Fibroblast of skin of scalp (primary cell): ENCODE measurements at regions not wholly inside any gene's neighbourhood (a gene's known extent, or its start where the extent isn't known, plus 50 kb on each side); places are given as distances from the start of the nearest gene placed in this dataset.
A peak's percentile ranks its signal among the peaks of the same experiment; 100 is the strongest.

Source experiments
- DNase-seq: peaks from one replicate; pipeline ENCODE4 v3.0.0-alpha.2; 2013

DNA sequence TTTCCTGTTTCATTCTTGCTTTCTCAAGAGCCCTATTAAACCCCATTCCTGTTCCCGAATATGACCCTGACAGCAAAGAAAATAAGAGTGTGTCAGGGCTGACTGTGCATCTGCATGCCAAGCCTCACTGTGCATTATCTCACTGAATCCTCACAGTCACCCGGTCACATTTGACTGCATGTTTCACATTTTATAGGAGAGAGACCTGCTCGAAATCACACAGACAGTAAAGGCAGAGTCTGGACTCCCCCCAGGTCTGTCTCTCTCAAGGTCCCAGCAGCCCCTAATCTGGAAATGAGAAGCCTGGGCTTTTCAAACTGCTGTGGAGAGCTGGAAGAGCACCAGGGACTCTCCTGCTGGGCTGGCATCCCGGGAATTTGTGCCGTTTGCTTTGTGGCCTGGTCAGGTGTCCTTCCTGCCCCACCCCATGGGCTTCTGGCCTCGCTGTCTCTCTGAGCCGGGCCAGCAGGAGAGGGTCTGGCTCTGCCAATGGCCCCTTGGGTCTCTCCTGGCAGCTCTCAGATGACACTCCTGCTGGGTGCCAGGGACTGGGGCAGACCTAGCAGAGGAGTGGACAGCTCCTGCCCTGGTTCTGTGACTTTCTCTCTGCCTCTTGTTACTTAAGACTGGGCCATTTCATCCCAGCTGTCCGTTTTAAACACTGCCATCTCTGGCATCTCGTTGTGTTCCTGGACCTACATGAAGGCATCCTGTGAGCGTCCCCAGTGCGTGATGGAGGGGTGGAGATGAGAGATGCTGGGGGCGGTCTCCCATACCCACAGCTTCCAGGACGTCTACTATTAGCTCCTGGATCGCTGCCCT is 173.6 kb downstream of the ARHGAP12 start:
- peak; percentile 70 for DNase-seq

DNA sequence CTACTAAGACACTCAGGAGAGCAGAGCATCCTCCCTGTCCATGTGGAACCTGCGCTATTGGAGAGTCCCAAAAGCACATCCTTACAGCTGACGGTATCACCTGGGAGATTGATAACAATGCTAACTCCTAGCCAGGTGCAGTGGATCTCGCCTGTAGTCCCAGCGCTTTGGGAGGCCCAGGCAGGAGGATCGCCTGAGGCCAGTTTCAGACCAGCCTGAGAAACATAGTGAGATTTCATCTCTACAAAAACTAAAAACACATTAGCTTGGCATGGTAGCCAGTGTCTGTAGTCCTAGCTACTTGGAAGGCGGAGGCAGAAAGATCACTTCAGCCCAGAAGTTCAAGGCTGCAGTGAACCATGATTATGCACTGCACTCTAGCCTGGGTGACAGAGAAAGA is 174.9 kb downstream of the ARHGAP12 start:
- no peak for DNase-seq

DNA sequence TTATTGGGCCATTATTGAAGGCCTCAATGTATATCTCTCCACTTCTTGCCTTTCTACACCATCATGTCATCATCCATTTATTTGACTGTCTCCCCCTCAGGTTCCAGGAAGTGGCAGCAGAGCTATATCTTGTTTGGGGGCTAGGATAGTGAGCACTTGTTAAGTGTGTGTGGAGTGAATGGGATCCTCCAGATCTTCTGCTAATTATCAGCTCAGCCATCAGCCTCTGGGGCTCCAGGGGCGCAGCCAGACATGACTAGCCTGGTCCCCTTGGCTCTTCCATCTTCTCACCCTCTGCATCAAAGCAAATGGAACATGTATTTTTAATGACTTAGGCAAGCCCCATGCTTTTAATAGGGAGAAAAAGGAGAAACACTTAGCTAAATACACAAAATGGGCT is 176.5 kb downstream of the ARHGAP12 start:
- DNase-seq, result no peak

DNA sequence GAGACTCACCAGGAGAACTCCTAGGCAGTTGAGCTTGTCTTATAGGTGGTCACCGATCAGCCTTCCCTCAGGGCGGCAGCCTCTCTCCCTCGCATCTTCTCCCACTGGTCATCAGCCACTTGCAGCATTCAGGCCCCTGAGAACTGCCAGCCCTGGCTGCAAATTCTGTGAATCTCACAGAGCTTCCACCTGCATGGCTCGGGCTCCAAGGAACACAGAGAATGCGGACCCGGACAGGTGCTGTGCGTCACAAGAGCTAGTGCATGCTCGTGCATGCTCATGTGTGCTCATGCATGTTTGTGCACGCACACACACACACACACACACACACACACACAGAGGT is 176.9 kb downstream of the ARHGAP12 start:
- DNase-seq, result no peak

DNA sequence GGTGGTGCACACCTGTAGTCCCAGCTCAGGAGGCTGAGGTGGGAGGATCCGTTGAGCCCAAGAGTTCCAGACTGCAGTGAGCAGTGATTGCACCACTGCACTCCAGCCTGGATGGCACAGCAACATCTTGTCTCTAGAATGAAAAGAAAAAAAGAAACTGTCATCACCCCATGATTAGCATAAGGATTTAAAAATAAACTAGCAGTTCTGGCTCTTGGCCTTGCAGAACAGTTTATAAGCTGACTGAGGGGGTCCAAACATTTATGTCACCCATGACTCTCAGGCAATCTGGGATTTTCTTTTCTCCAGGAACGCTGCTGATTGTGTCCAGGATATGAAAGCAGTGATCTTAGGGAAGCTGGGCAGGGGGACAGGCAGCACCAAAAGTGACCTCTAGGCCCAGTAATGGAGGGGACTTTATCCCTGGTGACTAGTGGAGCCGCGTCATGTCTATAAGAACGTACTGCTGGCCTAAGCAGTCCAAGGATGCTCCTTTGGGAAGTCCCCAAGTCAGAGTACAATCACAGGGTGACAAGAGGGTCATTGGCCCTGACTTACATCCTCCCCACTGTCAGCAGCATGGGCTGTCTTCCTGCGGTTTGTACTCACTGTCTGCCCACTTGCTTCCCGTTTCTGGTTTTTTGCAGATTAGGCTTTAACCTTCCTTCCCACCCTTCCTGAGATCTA is 177.4 kb downstream of the ARHGAP12 start:
- peak; percentile 39 for DNase-seq

DNA sequence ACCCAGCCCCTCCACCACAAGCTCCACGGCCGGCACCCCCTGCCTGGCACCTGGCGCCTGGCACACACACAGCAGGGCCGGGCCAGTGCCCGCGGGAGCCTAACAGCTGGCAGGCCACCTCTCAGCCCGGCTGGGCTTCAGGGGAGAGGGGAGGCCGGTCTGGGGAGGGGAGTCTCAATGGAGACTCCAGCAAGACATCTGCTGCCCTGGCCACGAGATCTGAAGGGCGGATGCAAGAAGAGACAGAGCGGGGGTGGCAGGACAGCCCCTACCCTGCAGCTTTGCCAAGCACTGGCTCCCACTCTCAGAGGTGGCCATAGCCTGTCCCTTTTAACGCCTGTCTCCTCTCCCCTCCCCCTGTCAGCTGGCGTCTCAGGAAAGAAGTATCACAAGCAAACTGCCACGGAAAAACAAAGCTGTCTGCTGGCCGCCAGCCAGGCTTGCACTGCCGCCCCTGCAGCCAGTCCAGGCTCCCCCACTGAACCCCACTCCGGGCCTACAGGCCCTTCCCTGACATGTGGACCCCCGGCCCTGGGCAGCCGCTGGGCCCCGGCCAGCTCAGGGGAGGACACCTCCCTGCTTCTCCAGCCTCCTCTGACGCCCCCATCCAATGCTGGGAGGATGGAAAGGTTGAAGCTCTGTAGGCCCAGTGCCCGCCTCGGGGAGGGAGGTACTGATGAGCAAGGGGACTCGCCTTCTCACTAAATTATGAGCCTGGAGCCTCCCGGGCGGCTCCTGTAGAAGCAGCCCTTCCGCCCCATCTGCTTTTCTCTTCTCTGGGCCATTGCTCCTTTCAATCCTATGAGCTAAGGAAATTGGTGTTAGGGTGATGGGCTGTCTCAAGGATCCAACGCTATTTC is 178.4 kb downstream of the ARHGAP12 start:
- peak; percentile 51 for DNase-seq

DNA sequence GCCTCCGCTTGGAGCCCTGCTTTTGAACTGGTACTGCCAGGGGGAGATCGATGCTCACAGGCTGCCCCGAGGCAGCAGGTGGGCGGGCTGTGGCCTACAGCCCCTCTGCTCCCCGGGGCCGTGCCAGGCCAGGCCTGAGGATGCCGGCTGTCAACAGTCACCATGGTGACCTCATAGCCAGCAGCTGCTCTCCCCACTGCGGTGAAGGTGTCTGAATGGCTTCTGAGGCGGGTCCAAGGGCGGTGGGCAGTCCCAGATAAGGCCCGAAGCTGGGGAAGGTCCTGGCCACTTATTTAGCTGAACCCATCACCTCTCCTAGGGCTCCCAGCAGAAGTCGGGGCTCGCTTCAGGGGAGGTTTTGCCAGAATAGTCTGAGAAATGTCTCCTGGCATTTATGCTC is 179.3 kb downstream of the ARHGAP12 start:
- no peak for DNase-seq

DNA sequence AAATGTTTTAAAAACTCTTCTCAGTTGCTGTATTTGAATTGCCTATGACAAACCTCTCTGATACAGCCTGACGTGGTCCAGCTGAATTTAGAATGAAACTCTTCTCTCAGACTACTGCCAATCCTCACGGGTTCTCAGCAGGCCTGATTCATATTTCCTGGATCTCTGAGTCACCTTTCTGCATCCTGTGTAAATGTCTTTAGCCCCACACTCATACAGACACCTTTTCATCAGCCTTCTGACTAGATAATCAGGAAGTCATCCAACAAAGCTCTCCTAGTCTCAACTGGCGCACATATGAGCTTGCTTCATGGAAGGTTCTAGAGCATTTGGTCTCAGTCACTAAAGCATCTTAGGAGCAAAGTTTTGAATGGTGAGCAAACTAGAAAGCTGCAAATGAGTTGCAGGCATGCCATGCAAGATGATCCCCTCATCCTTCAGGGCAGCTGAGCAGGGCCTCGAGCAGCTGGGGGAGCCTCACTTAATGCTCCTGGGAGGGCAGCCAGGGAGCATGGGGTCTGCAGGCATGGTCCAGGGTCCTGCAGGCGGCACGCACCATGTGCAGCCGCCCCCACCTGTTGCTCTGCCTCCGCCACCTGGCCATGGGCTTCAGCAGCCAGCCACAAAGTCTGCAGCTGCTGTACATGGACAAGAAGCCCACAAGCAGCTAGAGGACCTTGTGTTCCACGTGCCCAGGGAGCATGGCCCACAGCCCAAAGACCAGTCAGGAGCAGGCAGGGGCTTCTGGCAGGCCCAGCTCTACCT is 182.8 kb downstream of the ARHGAP12 start:
- peak; percentile 89 for DNase-seq

DNA sequence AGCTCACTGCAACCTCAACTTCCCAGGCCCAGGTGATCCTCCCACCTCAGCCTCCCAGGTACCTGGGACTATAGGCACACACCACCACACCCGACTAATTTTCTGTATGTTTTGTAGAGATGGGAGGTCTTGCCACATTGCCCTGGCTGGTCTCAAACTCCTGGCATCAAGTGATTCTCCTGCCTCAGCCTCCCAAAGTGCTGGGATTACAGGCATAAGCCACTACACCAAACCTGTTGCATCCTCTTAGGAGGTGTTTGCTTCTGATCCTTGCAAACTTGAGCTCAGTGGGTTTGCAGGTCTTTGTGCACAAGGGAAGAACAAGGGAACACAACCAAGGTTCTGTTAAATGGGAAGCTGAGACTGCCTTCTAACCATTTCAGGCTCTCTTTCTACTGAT is 184.6 kb downstream of the ARHGAP12 start:
- DNase-seq, result no peak

DNA sequence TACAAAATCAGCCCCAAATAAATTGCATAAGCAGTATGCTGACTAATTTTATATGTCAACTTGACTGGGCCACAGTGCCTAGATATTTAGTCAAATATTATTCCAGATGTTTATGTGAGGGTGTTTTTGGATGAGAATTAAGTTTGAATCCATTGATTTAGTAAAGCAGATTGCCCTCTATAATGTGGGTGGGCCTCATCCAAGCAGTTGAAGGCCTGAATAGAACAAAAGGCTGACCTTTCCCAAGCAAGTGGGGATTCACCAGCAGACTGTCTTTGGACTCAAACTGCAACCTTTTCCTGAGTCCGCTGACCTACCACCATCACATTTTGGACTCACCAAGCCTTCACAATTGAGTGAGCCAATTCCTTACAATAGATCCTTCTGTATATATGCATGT is 186.4 kb downstream of the ARHGAP12 start:
- no peak for DNase-seq

DNA sequence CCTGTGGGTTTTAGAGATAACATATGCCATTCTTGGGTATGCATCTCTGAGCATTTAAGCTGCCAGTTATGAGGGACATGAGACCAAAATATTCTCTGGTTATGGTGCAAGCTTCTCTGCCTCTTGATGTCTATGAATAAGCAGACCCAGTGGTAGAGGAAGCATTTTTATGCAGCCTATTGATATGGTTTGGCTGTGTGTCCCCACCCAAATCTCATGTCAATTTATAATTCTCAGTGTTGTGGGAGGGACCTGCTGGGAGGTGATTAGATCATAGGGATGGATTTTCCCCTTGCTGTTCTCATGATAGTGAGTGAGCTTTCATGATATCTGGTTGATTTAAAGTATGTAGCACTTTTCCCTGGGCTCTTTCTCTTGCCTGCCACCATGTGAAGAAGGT is 187.2 kb downstream of the ARHGAP12 start:
- DNase-seq, result no peak

DNA sequence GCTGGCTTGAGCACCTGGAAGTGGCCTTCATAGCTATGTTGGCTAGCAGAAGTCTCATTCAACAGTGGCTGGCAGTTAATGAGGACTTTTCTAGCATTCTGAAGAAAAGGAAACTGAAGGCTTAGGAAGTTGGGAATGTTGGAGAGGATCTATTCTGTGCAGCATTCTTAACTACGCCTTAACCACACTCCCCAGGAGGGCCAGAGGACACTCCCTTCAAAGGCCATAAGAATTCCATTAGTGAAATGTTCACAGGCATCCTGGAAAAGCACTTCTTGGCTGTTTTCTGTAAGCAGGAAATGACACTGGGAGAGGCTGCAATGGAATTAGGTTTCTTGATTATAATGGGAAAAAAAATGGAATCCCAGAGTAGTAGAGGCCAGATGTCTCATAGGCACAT is 188.9 kb downstream of the ARHGAP12 start:
- peak; percentile 98 for DNase-seq

DNA sequence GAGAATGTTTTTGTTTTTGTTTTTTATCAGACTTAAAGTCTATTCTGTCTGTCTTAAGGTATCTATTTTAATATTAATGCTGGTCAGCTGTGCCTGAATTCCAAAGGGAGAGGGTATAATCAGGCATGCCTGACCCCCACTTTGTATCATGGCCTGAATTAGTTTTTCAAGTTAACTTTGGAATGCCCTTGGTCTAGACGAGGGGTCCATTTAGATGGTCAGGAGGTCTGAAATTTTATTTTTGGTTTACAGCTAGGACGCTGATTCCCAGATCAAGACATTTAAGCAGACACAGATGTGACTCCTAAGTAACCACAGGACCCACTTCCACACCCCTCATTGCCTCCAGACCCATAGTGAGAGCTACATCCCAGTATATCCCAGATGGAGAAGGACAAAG is 189.5 kb downstream of the ARHGAP12 start:
- peak; percentile 26 for DNase-seq

DNA sequence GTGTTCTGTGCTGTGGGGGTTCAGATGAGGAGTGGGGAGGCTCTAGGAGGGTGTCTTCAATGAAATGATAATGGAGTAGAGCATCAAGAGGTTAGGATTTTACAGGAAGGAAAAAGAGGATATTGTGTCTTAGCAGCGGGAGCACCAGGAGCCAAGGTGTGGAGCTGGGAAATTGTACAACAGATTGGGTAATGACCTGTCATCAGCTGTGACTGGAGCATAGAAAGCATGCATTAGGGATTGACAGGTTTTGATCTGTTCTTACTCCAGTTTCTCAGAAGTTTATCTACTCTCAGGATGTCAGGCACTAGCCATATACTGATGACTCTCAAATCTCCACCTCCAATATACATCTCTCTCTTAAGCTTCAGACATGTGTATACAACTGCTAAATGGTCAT is 196.9 kb downstream of the ARHGAP12 start:
- no peak for DNase-seq

DNA sequence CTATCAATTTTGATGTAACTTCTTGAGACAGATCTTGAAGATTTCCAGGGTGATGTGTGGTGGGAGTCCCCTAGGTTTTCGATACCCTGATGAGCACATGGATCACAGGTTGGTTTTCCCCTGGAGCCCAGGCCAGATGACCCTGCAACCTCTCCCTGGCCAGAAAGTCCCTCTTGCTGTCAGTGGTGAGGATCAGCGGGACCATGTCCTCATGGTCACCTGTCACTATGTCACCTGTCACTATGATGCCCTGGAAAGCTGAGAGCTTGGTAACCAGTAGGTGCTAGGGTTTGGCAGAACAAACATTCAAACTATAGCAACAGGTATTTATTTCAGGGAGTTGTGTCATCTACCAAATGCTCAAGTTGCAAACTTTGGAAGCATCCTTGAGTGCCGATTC is 197.9 kb downstream of the ARHGAP12 start:
- no peak for DNase-seq

DNA sequence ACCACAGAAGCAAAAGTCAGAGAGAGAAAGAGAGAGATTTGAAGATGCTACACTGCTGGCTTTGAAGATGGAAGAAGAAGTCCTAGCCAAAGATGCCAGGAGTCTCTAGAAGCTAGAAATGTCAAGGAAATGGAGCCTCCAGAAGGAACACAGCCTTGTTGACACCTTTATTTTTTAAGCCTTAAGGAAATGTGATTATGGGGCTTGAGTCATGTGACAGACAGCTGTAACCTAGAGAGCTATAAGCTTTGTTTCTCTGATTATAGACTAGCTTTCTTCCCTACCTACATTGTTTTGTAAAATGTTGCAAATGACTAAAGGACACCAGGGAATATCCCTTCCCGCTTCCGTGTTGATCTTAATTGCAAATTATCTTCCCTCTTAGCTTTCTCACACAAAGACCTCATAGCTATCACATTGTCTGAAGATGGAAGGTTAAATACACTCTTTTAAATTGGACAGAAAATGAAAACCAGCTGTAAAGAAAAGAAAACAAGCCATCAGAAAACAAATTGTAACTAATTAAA is 199.9 kb downstream of the ARHGAP12 start:
- no peak for DNase-seq

DNA sequence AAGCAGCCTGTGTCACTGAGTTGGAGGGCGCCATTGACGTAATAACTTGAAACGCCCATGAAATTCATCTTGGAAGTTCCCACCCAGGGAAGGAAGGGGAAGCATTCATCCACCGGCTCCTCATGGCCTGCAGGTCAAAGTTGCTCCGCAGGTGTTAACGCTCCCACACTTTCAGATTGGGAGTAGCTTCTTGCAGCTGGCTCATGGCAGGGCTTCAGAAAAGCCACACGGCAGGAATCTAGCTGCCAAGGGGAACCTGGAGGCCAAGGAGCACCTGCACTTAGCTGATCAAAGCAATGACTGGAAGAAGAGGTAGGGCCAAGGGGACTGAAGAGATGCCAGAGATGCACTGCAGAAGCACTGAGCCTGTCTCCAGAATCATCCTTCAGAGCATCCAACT is 203.2 kb downstream of the ARHGAP12 start:
- DNase-seq, result no peak

DNA sequence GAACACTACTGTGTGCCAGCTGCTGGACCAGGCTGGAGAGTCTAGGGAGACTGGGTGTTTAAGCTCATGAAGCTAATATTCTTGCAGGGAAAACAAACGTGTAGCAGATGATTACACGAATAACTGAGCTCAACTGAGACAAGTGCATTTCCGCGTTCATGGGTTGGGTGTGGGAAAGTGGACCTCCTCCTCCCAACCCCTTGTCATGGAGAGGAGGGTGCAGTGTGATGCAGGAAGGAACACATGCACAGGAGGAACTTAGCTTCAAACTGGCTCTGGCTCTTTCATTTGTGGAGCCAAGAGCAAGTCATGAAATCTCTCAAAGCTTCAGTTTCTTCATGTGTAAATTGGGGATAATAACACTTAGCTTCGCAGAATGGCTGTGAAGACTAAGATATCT is 204.3 kb downstream of the ARHGAP12 start:
- no peak for DNase-seq

DNA sequence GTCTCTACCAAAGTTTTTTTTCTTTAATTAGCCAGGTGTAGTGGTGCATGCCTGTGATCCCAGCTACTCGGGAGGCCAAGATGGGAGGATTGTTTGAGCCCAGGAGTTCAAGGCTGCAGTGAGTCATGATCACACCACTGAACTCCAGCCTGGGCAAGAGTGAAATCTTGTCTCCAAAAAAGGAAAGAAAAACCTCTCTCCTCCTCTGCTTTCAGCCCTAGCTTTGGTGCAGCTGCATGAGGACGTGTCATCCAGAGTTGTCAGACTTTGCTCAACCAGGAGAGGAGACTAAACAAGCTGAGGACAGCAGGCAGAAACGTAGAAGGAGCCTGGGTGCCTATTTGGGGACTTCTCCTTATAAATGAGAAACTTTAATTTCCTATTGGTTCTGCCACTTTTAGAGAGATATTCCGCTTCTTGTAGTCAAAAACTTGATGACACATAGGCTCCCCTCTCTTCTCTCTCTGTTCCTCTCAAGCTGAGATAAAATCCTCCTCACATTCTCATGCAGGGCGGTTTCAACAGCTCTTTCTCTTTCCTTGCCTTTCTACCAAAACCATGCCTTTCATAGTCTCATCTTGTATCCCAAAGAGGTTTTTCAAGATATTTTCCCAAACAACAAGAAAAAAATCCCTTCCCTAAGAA is 205.4 kb downstream of the ARHGAP12 start:
- DNase-seq, result peak; percentile 75

DNA sequence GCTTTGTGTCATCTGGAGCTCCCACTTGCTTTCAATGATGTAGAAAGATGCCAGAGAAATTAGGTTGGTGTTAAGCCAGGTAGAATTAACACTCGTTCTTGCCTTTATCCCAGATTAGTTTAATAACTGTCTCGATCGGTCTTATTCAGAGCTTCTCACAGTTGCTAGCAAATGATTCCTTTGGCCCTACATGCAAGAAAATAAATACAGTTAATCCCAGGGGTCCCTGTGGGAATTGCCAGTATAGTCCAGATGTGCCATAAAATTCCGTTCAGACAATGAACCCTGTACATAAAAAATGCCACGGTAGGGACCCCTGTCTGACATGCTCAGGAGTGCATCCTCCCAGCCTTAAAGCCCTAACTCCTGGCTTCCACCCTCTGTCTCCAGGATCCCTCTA is 207.5 kb downstream of the ARHGAP12 start:
- peak; percentile 49 for DNase-seq

DNA sequence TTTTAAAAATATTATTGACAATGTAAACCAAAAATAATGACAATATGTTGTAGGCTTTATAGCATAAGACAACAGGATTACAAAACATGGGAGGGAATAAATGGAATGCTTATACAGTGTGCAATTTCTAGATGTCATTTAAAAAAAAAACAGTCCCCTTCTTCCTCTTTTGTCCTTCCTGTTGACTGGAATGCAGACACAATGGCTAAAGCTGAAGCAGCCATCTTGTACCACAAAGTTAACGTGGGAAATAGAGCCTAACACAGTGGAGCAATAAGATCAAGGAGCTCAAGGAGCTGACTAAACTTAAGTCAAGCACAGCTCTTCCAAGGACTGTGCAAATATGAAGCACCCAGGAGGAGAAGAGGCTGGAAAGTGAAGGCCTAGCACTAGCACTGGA is 208.1 kb downstream of the ARHGAP12 start:
- DNase-seq, result no peak

DNA sequence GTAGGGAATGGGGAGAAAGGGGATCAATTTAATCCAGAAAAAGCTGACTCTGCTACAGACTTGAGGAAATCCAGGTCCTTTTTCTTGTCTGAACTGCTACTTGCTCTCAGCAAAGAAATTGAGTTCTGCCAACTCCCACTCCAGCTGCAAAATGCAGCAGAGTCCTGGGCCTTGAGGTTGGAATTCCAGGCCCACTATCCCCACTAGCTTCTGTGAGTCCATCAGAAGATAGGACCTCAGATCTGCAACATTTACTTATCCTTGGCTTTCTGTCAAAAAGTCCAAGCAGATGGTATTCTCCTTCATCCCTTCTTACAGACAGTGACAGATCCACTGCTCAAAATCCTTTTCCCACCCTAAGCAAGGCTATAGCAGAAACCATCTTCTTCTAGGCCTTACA is 219.2 kb downstream of the ARHGAP12 start:
- DNase-seq, result no peak
